Transverse colon (tissue), 4 donors: ENCODE measurements at regions not wholly inside any gene's neighbourhood (a gene's known extent, or its start where the extent isn't known, plus 50 kb on each side); places are given as distances from the start of the nearest gene placed in this dataset.
"Not testable (repeated sequence)": the region's sequence is repeated elsewhere in the genome, so short reads cannot be mapped to it uniquely, and the experiment has no call there.

Experiments
- DNase-seq: peaks from one replicate; pipeline ENCODE4 v3.0.0-alpha.2; 2019
- H3K27ac ChIP-seq, 4 donors: fragments of 200-600 bp; sonication (generic); 2 replicates each; pipeline ENCODE4 v1.5.1; 2016 to 2018; ENCODE audit warnings: inconsistent platforms in 4 of 4
- H3K27me3 ChIP-seq: fragments of 200-600 bp; sonication (generic); 2 replicates; pipeline ENCODE4 v1.5.1; 2017; ENCODE audit warnings: inconsistent platforms
- H3K36me3 ChIP-seq, 4 donors: fragments of 200-600 bp; sonication (generic); 2 replicates each; pipeline ENCODE4 v1.5.1; 2017 to 2019; ENCODE audit warnings: inconsistent platforms in 4 of 4
- H3K4me1 ChIP-seq, 4 donors: fragments of 200-600 bp; sonication (generic); 2 replicates each; pipeline ENCODE4 v1.5.1; 2017 to 2020; ENCODE audit warnings: inconsistent platforms in 4 of 4
- H3K4me3 ChIP-seq, 4 donors: fragments of 200-600 bp; sonication (generic); 1 replicate in 1 of 4; 2 replicates in 3 of 4; pipeline versions ENCODE4 v1.5.1 to v1.6.1; 2017 to 2019; ENCODE audit warnings: inconsistent platforms in 4 of 4
- H3K9me3 ChIP-seq, 2 donors: fragments of 200-600 bp; sonication (generic); 2 replicates each; pipeline ENCODE4 v1.5.1; 2017 to 2019; ENCODE audit warnings: inconsistent platforms in 2 of 2
- EP300 ChIP-seq: sonication (generic); formaldehyde crosslinking; IDR thresholded peaks from one replicate; pipeline ENCODE4 v1.6.1; 2017; ENCODE audit warnings: antibody characterized with exemption, low read depth
- POLR2A ChIP-seq: fragments of 450-650 bp; IDR thresholded peaks from one replicate; pipeline ENCODE4 v1.6.1; 2016; ENCODE audit warnings: antibody characterized with exemption, mild to moderate bottlenecking, moderate library complexity
- POLR2AphosphoS5 ChIP-seq, 3 donors: sonication (generic); formaldehyde crosslinking; IDR thresholded peaks; one replicate each; pipeline ENCODE4 v1.6.1; 2016; ENCODE audit warnings: antibody characterized with exemption in 3 of 3
- WGBS, 2 donors: methylation state at CpG; one replicate each; pipeline ENCODE4 v1.1.5; 2018; ENCODE audit warnings: low coverage in 1 of 2; 5-methylcytosine and 5-hydroxymethylcytosine counted together
- in situ Hi-C, 4 donors: fragments of 200-750 bp; cut with MboI; loops; one replicate each; pipeline versions ENCODE4 v1.15.0 to v1.15.1; 2017; ENCODE audit warnings: low sequenced_read_pairs in 3 of 4, low pct_ligation_motif_present in 1 of 4, low pct_unique_long_range_greater_than_20kb in 1 of 4
- intact Hi-C: fragments of 100-400 bp; cut with DNase I; formaldehyde crosslinking; loops from one replicate; pipeline ENCODE4 v1.15.1; 2023; ENCODE audit warnings: low total_unique reads
- TF ChIP-seq, protein P1 (sequence below), 5 experiments: fragments of 200-600 bp in 3 of 5; fragments of 450-650 bp in 2 of 5; sonication (generic) in 3 of 5; IDR thresholded peaks; 1 replicate in 2 of 5; 2 replicates in 3 of 5; pipeline ENCODE4 v1.5.1; 2016 to 2017; ENCODE audit warnings: antibody characterized with exemption in 5 of 5, inconsistent platforms in 3 of 5, mild to moderate bottlenecking in 2 of 5, moderate library complexity in 1 of 5

DNA sequence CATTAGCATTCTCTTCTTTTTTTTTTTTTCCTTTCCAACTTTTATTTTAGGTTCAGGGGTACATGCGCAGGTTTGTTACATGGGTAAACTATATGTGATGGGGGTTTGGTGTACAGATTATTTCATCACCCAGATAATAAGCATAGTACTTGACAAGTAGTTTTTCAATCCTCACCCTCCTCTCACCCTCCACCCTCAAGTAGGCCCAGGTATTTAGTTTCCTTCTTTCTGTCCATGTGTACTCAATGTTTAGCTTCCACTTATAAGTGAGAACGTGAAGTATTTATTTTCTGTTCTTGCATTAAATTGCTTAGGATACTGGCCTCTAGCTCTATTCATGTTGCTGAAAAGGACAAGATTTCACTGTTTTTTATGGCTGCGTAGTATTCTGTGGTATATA is 140.8 kb upstream of the PGRMC2 start:
- DNase-seq: no peak
- Histone ChIP-seq H3K9me3 (no peaks in the 10 kb centered on the region), H3K36me3 (no peaks in the 10 kb centered on the region), H3K4me3 (no peak overlapping the region), H3K27ac (no peak overlapping the region), H3K27me3 (no peaks in the 10 kb centered on the region), H3K4me1 (peaks cover 0 to 4% (median 0%) of the 10 kb centered on the region in 4 donors)
- no peak for TF ChIP-seq EP300
- TF ChIP-seq POLR2AphosphoS5 (IDR thresholded peaks at IDR 0.05): no peak
- TF ChIP-seq POLR2A: no peak
- TF ChIP-seq, protein P1, sequence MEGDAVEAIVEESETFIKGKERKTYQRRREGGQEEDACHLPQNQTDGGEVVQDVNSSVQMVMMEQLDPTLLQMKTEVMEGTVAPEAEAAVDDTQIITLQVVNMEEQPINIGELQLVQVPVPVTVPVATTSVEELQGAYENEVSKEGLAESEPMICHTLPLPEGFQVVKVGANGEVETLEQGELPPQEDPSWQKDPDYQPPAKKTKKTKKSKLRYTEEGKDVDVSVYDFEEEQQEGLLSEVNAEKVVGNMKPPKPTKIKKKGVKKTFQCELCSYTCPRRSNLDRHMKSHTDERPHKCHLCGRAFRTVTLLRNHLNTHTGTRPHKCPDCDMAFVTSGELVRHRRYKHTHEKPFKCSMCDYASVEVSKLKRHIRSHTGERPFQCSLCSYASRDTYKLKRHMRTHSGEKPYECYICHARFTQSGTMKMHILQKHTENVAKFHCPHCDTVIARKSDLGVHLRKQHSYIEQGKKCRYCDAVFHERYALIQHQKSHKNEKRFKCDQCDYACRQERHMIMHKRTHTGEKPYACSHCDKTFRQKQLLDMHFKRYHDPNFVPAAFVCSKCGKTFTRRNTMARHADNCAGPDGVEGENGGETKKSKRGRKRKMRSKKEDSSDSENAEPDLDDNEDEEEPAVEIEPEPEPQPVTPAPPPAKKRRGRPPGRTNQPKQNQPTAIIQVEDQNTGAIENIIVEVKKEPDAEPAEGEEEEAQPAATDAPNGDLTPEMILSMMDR (IDR thresholded peaks at IDR 0.05): no peak
- intact Hi-C loops (no loop called here), in situ Hi-C loops (no loop called here)
- WGBS, 2 donors: 95 to 96% methylated on average over 3 of the region's 3 CpGs

DNA sequence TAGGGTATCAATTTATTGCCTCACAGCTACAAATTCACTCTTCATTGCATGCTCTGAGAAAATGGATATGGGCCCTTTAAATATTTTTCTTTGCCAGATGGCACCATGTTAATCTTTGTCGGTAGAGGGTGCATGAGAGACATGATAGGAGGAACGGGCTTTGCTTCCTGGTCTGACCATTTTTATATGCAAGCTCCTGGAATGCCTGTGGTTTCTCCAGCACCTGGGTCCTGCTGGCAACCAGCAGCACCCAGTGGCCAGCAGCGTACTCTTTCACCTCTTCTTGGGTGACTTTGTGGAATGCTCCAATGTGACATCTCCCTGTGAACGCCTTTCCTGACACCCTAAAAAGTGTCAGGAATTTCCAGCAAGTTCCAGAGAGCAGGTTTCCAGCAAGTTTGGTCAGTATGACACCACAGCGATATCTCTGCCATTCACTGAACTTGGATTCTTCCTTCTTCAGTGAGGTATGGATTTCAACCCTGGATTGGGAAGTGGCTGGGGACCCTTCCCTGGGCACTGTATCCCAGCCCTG is 140.3 kb upstream of the PGRMC2 start:
- Histone ChIP-seq H3K27me3 (no peaks in the 10 kb centered on the region), H3K27ac (peak overlapping the region in 1 of 4 donors; percentile 8), H3K9me3 (no peaks in the 10 kb centered on the region), H3K4me3 (no peak overlapping the region), H3K36me3 (no peaks in the 10 kb centered on the region), H3K4me1 (peaks cover 0 to 4% (median 0%) of the 10 kb centered on the region in 4 donors)
- in situ Hi-C loops: no loop called here
- intact Hi-C loops: no loop called here
- peak; percentile 28 for DNase-seq
- no peak for TF ChIP-seq POLR2A
- TF ChIP-seq POLR2AphosphoS5 (IDR thresholded peaks at IDR 0.05): no peak
- TF ChIP-seq EP300: no peak
- TF ChIP-seq, protein P1 (IDR thresholded peaks at IDR 0.05): peak in 4 of 5 experiments; percentile 23 to 51 (median 38)
- WGBS, 2 donors: 15 to 60% methylated on average over 2 to 5 of the region's 5 CpGs

DNA sequence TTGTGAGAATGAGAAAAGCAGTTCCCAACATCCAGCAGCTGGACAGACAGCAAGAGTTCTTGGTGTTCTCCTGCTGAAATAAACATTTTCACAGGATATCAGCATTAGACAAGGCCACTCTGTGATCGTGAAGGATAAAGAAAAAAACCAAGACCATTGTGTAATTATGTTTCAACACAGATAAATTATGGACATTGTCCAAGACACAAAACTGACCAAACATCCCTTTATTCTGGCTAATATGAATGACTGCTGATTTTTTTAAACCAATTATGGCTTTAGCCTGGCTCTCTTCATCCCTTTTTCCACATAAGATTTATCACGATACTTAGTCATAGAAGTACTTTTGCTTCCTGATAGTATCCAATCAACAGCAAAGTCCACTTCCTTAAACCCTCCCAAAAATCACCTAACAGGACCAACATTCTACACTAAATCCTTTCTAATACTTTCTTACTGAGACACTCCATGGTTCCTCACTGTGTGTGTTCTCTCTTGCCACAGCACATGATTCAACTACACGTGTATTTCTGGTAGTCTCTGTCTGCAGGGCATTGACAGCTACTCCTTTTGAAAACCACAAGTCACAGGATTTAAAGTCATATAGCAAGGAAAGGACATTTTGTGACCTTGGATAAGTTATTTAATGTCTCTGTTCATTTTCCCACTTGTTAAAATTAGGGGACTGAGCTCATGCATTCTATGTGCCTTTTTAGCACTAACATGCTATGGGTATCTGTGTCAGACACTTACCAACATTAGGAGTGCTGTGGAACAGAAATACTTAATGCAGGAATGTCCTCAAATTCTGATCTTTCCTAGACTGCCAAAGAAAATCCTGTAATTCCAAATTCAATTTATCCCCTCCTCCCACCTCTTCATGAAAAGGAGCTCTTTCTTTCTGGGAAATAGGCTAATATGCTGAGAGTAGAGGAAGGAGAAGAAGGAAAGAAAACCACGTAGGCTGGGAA is 137.2 kb upstream of the PGRMC2 start:
- TF ChIP-seq EP300 (no peak), POLR2AphosphoS5 (IDR thresholded peaks at IDR 0.05) (peak in 2 of 3 donors; percentile 20 to 61)
- intact Hi-C loops: no loop called here
- no peaks in the 10 kb centered on the region for H3K36me3 ChIP-seq
- peaks cover 0 to 4% (median 0%) of the 10 kb centered on the region in 4 donors for H3K4me1 ChIP-seq
- WGBS, 2 donors: 59 to 67% methylated on average over 4 of the region's 4 CpGs
- no peak for DNase-seq
- no peaks in the 10 kb centered on the region for H3K27me3 ChIP-seq
- in situ Hi-C loops: no loop called here
- no peak overlapping the region for H3K4me3 ChIP-seq
- H3K9me3 ChIP-seq: no peaks in the 10 kb centered on the region
- H3K27ac ChIP-seq: peak overlapping the region in 2 of 4 donors; percentile 6 to 56

DNA sequence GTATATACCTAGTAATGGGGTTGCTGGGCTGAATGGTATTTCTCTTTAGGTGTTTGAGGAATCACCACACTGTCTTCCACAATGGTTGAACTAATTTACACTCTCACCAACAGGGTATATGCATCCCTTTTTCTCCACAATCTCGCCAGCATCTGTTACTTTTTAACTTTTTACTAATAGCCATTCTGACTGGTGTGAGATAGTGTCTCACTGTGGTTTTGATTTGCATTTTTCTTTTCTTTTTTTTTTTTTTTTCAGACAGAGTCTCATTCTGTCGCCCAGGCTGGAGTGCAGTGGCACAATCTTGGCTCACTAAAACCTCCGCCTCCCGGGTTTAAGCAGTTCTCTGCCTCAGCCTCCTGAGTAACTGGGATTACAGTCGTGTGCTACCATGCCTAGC is 134.7 kb upstream of the PGRMC2 start:
- H3K36me3 ChIP-seq, H3K4me1 ChIP-seq, intact Hi-C loops, in situ Hi-C loops, H3K4me3 ChIP-seq, H3K27me3 ChIP-seq, DNase-seq, H3K9me3 ChIP-seq, H3K27ac ChIP-seq: not testable (repeated sequence)
- 86% methylated on average over 5 of the region's 5 CpGs; no CpG with 5 or more reads in 1 of the 2 donors for WGBS, 2 donors

DNA sequence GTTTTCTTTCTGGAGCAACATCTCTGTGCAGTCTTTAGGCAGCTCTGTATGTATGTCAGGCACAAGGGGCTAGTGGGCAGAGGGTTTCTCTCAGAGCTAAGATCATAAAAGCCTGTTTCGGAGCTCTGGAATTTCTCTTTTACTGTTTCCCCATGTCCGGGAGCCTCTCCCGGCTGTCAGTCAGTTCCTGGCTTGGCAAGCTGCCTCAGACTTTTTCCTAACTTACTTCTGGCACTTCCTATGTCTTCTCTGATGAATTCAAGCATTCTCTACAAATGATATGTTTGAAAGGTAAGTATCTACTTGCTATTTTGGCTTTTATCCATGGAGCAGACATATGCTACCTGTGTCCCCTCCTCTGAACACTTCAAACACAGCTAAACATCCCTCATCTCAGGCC is 129.3 kb upstream of the PGRMC2 start:
- DNase-seq: no peak
- no peaks in the 10 kb centered on the region for H3K27me3 ChIP-seq
- intact Hi-C loops: no loop called here
- H3K9me3 ChIP-seq: no peaks in the 10 kb centered on the region
- no peaks in the 10 kb centered on the region for H3K4me1 ChIP-seq
- in situ Hi-C loops: no loop called here
- WGBS, 2 donors: 18 to 33% methylated on average over 2 to 3 of the region's 3 CpGs
- H3K36me3 ChIP-seq: no peaks in the 10 kb centered on the region
- no peak overlapping the region for H3K4me3 ChIP-seq
- TF ChIP-seq EP300 (no peak), POLR2AphosphoS5 (IDR thresholded peaks at IDR 0.05) (no peak), POLR2A (no peak)
- TF ChIP-seq, protein P1 (IDR thresholded peaks at IDR 0.05): no peak
- no peak overlapping the region for H3K27ac ChIP-seq
